NCI-H748 treated with DMSO at 0.1 percent for 48 hours (cell line): ENCODE measurements at regions not wholly inside any gene's neighbourhood (a gene's known extent, or its start where the extent isn't known, plus 50 kb on each side); places are given as distances from the start of the nearest gene placed in this dataset.
A peak's percentile ranks its signal among the peaks of the same experiment; 100 is the strongest.

ENCODE experiments used
- DNase-seq: peaks from one replicate; lab custom pipeline; 2025; lab: John Stamatoyannopoulos, UW

- no peak for DNase-seq
Observed at GRCh38 chr3:150267288-150267687, 140.8 kb upstream of the TSC22D2 start.

- DNase-seq = no peak
Observed at GRCh38 chr3:150265305-150265704, 142.8 kb upstream of the TSC22D2 start.

- no peak for DNase-seq
Observed at GRCh38 chr3:150264561-150265279, 143.4 kb upstream of the TSC22D2 start.

- no peak for DNase-seq
Observed at GRCh38 chr3:150261958-150262357, 146.1 kb upstream of the TSC22D2 start.

GRCh38 chr3:150261418-150261817 is 146.7 kb upstream of the TSC22D2 start:
- DNase-seq = no peak

- no peak for DNase-seq
Observed at GRCh38 chr3:150260398-150260710, 147.7 kb upstream of the TSC22D2 start.

GRCh38 chr3:150259526-150260397 is 148.3 kb upstream of the TSC22D2 start:
- no peak for DNase-seq

GRCh38 chr3:150256782-150257181 is 151.3 kb upstream of the TSC22D2 start:
- no peak for DNase-seq

- DNase-seq = no peak
Observed at GRCh38 chr3:150256318-150256717, 151.8 kb upstream of the TSC22D2 start.

- DNase-seq = no peak
Observed at GRCh38 chr3:150255826-150256225, 152.3 kb upstream of the TSC22D2 start.

- DNase-seq = no peak
Observed at GRCh38 chr3:150255413-150255812, 152.7 kb upstream of the TSC22D2 start.

GRCh38 chr3:150254309-150254708 is 153.8 kb upstream of the TSC22D2 start:
- DNase-seq = no peak

GRCh38 chr3:150253622-150254021 is 154.5 kb upstream of the TSC22D2 start:
- DNase-seq = peak; percentile 29

- DNase-seq = no peak
Observed at GRCh38 chr3:150252462-150252861, 155.6 kb upstream of the TSC22D2 start.

GRCh38 chr3:150251187-150252062 is 156.7 kb upstream of the TSC22D2 start:
- DNase-seq = no peak

- DNase-seq = no peak
Observed at GRCh38 chr3:150249779-150250470, 158.2 kb upstream of the TSC22D2 start.

- DNase-seq = no peak
Observed at GRCh38 chr3:150248888-150249681, 159.0 kb upstream of the TSC22D2 start.

- DNase-seq = no peak
Observed at GRCh38 chr3:150248116-150248887, 159.8 kb upstream of the TSC22D2 start.

GRCh38 chr3:150247441-150247840 is 160.7 kb upstream of the TSC22D2 start:
- DNase-seq = no peak

- no peak for DNase-seq
Observed at GRCh38 chr3:150243466-150243865, 164.6 kb upstream of the TSC22D2 start.
